ENCODE measurements at regions not wholly inside any gene's neighbourhood (a gene's known extent, or its start where the extent isn't known, plus 50 kb on each side); places are given as distances from the start of the nearest gene placed in this dataset.

- no peak for DNase-seq (ENCODE audit: low read depth, low spot score)
- H3K4me3 ChIP-seq (ENCODE audit: low read depth, low read length) = no peak overlapping the region
- in situ Hi-C loops (cut with HindIII; ENCODE audit: low sequenced_read_pairs) = no loop called here
- no peak for TF ChIP-seq CTCF (IDR thresholded peaks at IDR 0.05; ENCODE audit: low read depth, low read length)
These were observed 572.8 kb upstream of the BTBD3 start for GRCh38 chr20:11344939-11345338.

GRCh38 chr20:11347738-11348137 lies 570.0 kb upstream of the BTBD3 start:
- DNase-seq (ENCODE audit: low read depth, low spot score) = no peak
- in situ Hi-C loops (cut with HindIII; ENCODE audit: low sequenced_read_pairs) = no loop called here
- no peak overlapping the region for H3K4me3 ChIP-seq (ENCODE audit: low read depth, low read length)
- no peak for TF ChIP-seq CTCF (IDR thresholded peaks at IDR 0.05; ENCODE audit: low read depth, low read length)

GRCh38 chr20:11350126-11351005 lies 567.3 kb upstream of the BTBD3 start:
- in situ Hi-C loops (cut with HindIII; ENCODE audit: low sequenced_read_pairs) = no loop called here
- TF ChIP-seq CTCF (IDR thresholded peaks at IDR 0.05; ENCODE audit: low read depth, low read length) = no peak
- peak; percentile 31 for DNase-seq (ENCODE audit: low read depth, low spot score)
- H3K4me3 ChIP-seq (ENCODE audit: low read depth, low read length) = no peak overlapping the region

DNA sequence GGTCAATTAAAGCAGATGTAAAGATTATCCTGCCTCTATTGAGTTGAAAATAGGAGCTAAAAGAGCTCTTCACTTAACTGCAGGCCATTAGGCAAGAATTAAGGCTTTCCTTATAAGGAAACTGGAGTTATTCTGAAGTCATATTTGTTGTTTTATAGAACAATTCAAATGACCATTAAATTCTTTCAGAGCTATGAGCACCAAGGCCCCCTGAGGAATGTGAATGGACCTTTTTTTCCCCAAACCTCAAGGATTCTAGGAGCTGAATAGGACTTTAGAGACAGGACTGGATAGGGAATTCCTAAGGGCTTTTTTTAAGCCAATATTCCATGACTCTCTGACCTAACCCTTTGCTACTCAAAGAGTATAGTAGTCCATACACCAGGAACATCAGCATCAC lies 565.7 kb upstream of the BTBD3 start:
- TF ChIP-seq CTCF (IDR thresholded peaks at IDR 0.05; ENCODE audit: low read depth, low read length) = no peak
- no peak for DNase-seq (ENCODE audit: low read depth, low spot score)
- in situ Hi-C loops (cut with HindIII; ENCODE audit: low sequenced_read_pairs) = no loop called here
- no peak overlapping the region for H3K4me3 ChIP-seq (ENCODE audit: low read depth, low read length)

- no peak for TF ChIP-seq CTCF (IDR thresholded peaks at IDR 0.05; ENCODE audit: low read depth, low read length)
- DNase-seq (ENCODE audit: low read depth, low spot score) = no peak
- H3K4me3 ChIP-seq (ENCODE audit: low read depth, low read length) = no peak overlapping the region
- in situ Hi-C loops (cut with HindIII; ENCODE audit: low sequenced_read_pairs) = no loop called here
These were observed 562.8 kb upstream of the BTBD3 start for GRCh38 chr20:11354846-11355245.

GRCh38 chr20:11355345-11355744 lies 562.3 kb upstream of the BTBD3 start:
- TF ChIP-seq CTCF (IDR thresholded peaks at IDR 0.05; ENCODE audit: low read depth, low read length) = no peak
- in situ Hi-C loops (cut with HindIII; ENCODE audit: low sequenced_read_pairs) = no loop called here
- no peak for DNase-seq (ENCODE audit: low read depth, low spot score)
- no peak overlapping the region for H3K4me3 ChIP-seq (ENCODE audit: low read depth, low read length)

Data from astrocyte of the spinal cord (primary cell).